HG02678 (cell line): ENCODE measurements at regions not wholly inside any gene's neighbourhood (a gene's known extent, or its start where the extent isn't known, plus 50 kb on each side); places are given as distances from the start of the nearest gene placed in this dataset.

Experiments used
- ATAC-seq: cut with Tn5 transposase; IDR thresholded peaks from one replicate; pipeline ENCODE4 v1.9.1; 2021; ENCODE audit warnings: mild to moderate bottlenecking, moderate library complexity; ENCODE audit not compliant: unreplicated experiment

GRCh38 chr12:67211494-67211893 is 57.7 kb upstream of the CAND1 start:
- no peak for ATAC-seq

GRCh38 chr12:67217647-67218046 is 51.5 kb upstream of the CAND1 start:
- no peak for ATAC-seq
